ENCODE measurements at regions not wholly inside any gene's neighbourhood (a gene's known extent, or its start where the extent isn't known, plus 50 kb on each side); places are given as distances from the start of the nearest gene placed in this dataset.
A peak's percentile ranks its signal among the peaks of the same experiment; 100 is the strongest.

DNA sequence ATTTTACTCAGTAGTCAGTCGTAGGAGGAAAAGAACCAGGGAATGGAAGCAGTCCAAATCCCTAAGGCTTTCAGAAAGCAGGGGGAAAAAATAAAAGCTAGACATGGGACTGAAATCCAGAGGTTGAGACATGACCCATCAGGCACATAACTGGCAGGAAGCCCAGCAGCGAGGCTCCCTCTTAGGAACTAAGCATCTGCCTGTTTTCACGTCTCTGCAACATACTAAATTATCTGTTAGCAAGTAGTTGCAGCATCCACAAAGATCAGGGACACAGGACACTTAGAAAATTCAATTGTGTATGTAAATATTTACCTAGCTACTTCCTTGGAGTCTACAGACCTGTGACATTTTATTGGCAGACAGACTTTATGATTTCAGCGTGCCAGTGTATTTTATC lies 118.0 kb upstream of the EDNRA start:
- H3K27ac ChIP-seq (ENCODE audit: low read depth in 2 of 2, low read length in 2 of 2): peak overlapping the region in 1 of 2 donors; percentile 71
- DNase-seq (peak; percentile 44 to 92 (median 75)), FAIRE-seq (no peak)
- no peaks in the 10 kb centered on the region for H3K27me3 ChIP-seq (ENCODE audit: control insufficient read depth, insufficient read depth, low read length)
- TF ChIP-seq, protein P1, sequence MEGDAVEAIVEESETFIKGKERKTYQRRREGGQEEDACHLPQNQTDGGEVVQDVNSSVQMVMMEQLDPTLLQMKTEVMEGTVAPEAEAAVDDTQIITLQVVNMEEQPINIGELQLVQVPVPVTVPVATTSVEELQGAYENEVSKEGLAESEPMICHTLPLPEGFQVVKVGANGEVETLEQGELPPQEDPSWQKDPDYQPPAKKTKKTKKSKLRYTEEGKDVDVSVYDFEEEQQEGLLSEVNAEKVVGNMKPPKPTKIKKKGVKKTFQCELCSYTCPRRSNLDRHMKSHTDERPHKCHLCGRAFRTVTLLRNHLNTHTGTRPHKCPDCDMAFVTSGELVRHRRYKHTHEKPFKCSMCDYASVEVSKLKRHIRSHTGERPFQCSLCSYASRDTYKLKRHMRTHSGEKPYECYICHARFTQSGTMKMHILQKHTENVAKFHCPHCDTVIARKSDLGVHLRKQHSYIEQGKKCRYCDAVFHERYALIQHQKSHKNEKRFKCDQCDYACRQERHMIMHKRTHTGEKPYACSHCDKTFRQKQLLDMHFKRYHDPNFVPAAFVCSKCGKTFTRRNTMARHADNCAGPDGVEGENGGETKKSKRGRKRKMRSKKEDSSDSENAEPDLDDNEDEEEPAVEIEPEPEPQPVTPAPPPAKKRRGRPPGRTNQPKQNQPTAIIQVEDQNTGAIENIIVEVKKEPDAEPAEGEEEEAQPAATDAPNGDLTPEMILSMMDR (IDR thresholded peaks at IDR 0.05; ENCODE audit: borderline replicate concordance, extremely low read depth, insufficient read depth): no peak
- H3K9me3 ChIP-seq (ENCODE audit: control insufficient read depth in 2 of 3, insufficient read depth in 1 of 3, low read length in 3 of 3): no peaks in the 10 kb centered on the region
- H3K4me1 ChIP-seq (ENCODE audit: control insufficient read depth in 2 of 3, insufficient read depth in 2 of 3, low read depth in 1 of 3, low read length in 3 of 3): no peaks in the 10 kb centered on the region
- no peak overlapping the region for H3K9ac ChIP-seq (ENCODE audit: low read length in 3 of 3)
- H3K36me3 ChIP-seq (ENCODE audit: control insufficient read depth in 2 of 3, insufficient read depth in 3 of 3, low read length in 3 of 3): no peaks in the 10 kb centered on the region
- no peak overlapping the region for H3K4me3 ChIP-seq (ENCODE audit: low read length in 3 of 3)
- intact Hi-C loops (cut with DNase I): no loop called here

DNA sequence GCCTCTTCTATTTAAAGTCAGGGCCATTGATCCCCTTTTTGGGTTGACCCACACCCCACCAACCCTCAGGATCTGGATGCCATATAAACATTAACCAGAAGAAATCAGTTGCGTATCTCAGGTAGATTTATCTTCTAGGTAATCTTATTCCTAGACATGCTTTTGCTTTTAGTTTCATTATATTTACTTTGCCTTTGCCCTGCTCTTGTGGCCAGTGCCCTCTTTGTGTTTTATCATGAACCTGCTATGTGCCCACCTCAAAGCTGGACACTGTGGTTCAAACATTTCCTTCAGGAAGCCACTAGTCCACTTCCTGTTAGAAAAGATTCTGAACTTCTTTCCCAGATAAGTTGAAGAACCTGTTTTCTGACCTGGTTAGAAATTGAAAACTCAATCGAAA lies 117.4 kb upstream of the EDNRA start:
- intact Hi-C loops (cut with DNase I): no loop called here
- no peaks in the 10 kb centered on the region for H3K36me3 ChIP-seq (ENCODE audit: control insufficient read depth in 2 of 3, insufficient read depth in 3 of 3, low read length in 3 of 3)
- no peak overlapping the region for H3K4me3 ChIP-seq (ENCODE audit: low read length in 3 of 3)
- H3K4me1 ChIP-seq (ENCODE audit: control insufficient read depth in 2 of 3, insufficient read depth in 2 of 3, low read depth in 1 of 3, low read length in 3 of 3): no peaks in the 10 kb centered on the region
- H3K9ac ChIP-seq (ENCODE audit: low read length in 3 of 3): no peak overlapping the region
- peak overlapping the region in 1 of 2 donors; percentile 71 for H3K27ac ChIP-seq (ENCODE audit: low read depth in 2 of 2, low read length in 2 of 2)
- H3K9me3 ChIP-seq (ENCODE audit: control insufficient read depth in 2 of 3, insufficient read depth in 1 of 3, low read length in 3 of 3): no peaks in the 10 kb centered on the region
- H3K27me3 ChIP-seq (ENCODE audit: control insufficient read depth, insufficient read depth, low read length): no peaks in the 10 kb centered on the region
- DNase-seq: no peak
- TF ChIP-seq, protein P1 (IDR thresholded peaks at IDR 0.05; ENCODE audit: borderline replicate concordance, extremely low read depth, insufficient read depth): no peak
- FAIRE-seq: no peak

- H3K4me1 ChIP-seq (ENCODE audit: control insufficient read depth in 2 of 3, insufficient read depth in 2 of 3, low read depth in 1 of 3, low read length in 3 of 3): no peaks in the 10 kb centered on the region
- no peaks in the 10 kb centered on the region for H3K36me3 ChIP-seq (ENCODE audit: control insufficient read depth in 2 of 3, insufficient read depth in 3 of 3, low read length in 3 of 3)
- H3K9me3 ChIP-seq (ENCODE audit: control insufficient read depth in 2 of 3, insufficient read depth in 1 of 3, low read length in 3 of 3): no peaks in the 10 kb centered on the region
- FAIRE-seq (no peak), DNase-seq (no peak)
- no peaks in the 10 kb centered on the region for H3K27me3 ChIP-seq (ENCODE audit: control insufficient read depth, insufficient read depth, low read length)
- H3K9ac ChIP-seq (ENCODE audit: low read length in 3 of 3): no peak overlapping the region
- no peak overlapping the region for H3K27ac ChIP-seq (ENCODE audit: low read depth in 2 of 2, low read length in 2 of 2)
- TF ChIP-seq, protein P1 (IDR thresholded peaks at IDR 0.05; ENCODE audit: borderline replicate concordance, extremely low read depth, insufficient read depth): no peak
- no peak overlapping the region for H3K4me3 ChIP-seq (ENCODE audit: low read length in 3 of 3)
- intact Hi-C loops (cut with DNase I): no loop called here
These were observed 115.5 kb upstream of the EDNRA start for GRCh38 chr4:147365396-147365795.

DNA sequence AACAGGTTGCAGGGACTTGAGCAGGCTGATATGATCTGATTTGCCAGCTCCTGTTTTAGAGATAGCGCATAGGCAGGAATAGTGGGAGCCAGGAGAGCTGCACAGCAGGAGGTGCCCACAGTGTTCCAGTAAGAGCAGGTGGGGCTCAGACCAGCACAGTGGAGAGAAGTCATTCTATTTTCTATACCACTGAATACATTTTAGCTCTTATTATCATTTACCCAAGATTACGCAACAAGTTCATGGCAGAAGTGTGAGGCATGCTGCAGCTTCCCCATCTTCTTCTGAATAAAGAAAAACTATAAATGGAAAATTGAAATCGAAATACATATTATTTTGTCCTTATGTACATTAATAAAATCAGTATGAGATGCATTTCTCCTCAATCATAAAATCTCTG lies 114.7 kb upstream of the EDNRA start:
- TF ChIP-seq, protein P1 (IDR thresholded peaks at IDR 0.05; ENCODE audit: borderline replicate concordance, extremely low read depth, insufficient read depth): no peak
- DNase-seq (no peak), FAIRE-seq (no peak)
- no peak overlapping the region for H3K27ac ChIP-seq (ENCODE audit: low read depth in 2 of 2, low read length in 2 of 2)
- H3K36me3 ChIP-seq (ENCODE audit: control insufficient read depth in 2 of 3, insufficient read depth in 3 of 3, low read length in 3 of 3): no peaks in the 10 kb centered on the region
- no peaks in the 10 kb centered on the region for H3K4me1 ChIP-seq (ENCODE audit: control insufficient read depth in 2 of 3, insufficient read depth in 2 of 3, low read depth in 1 of 3, low read length in 3 of 3)
- no peaks in the 10 kb centered on the region for H3K27me3 ChIP-seq (ENCODE audit: control insufficient read depth, insufficient read depth, low read length)
- no peaks in the 10 kb centered on the region for H3K9me3 ChIP-seq (ENCODE audit: control insufficient read depth in 2 of 3, insufficient read depth in 1 of 3, low read length in 3 of 3)
- intact Hi-C loops (cut with DNase I): no loop called here
- H3K9ac ChIP-seq (ENCODE audit: low read length in 3 of 3): no peak overlapping the region
- no peak overlapping the region for H3K4me3 ChIP-seq (ENCODE audit: low read length in 3 of 3)

Data from kidney (tissue), 13 donors.